ENCODE measurements at regions not wholly inside any gene's neighbourhood (a gene's known extent, or its start where the extent isn't known, plus 50 kb on each side); places are given as distances from the start of the nearest gene placed in this dataset.

- Histone ChIP-seq H3K9me3 (ENCODE audit: low read length) (no peaks in the 10 kb centered on the region), H3K79me2 (ENCODE audit: low read length) (no peaks in the 10 kb centered on the region), H2AFZ (ENCODE audit: low read length) (no peak overlapping the region), H3K4me3 (ENCODE audit: low read length) (no peak overlapping the region), H3K27me3 (ENCODE audit: low read length) (peaks cover 48% of the 10 kb centered on the region), H3K9me2 (replicated peaks; ENCODE audit: low read length) (no peaks in the 10 kb centered on the region), H3K9ac (ENCODE audit: low read length) (no peak overlapping the region), H3K4me2 (ENCODE audit: low read length) (no peak overlapping the region), H3F3A (ENCODE audit: low read length, unreplicated experiment) (no peaks in the 10 kb centered on the region), H4K20me1 (ENCODE audit: low read length) (no peaks in the 10 kb centered on the region), H3K27ac (ENCODE audit: low read length) (no peak overlapping the region), H3K36me3 (ENCODE audit: low read depth, low read length) (no peaks in the 10 kb centered on the region), H3K4me1 (ENCODE audit: insufficient read depth, low read length) (no peaks in the 10 kb centered on the region)
- ChIA-PET POLR2A (ENCODE audit: unreplicated experiment) (no interaction called here), CTCF (no interaction called here)
- no TSS peak for BruUV-seq (replicated peaks)
- TF ChIP-seq EZH2phosphoT487 (IDR thresholded peaks at IDR 0.05; ENCODE audit: borderline replicate concordance, low read length) (no peak), EZH2 (IDR thresholded peaks at IDR 0.05; ENCODE audit: low read length, unreplicated experiment) (no peak), CTCF (conservative IDR thresholded peaks at IDR 0.05; ENCODE audit: low read depth, low read length) (no peak)
- ATAC-seq (no peak), DNase-seq (no peak)
- intact Hi-C loops (cut with micrococcal nuclease): no loop called here
Measured at GRCh38 chr13:59345311-59345710, 818.4 kb downstream of the DIAPH3 start.

- no peak for ATAC-seq
- Histone ChIP-seq H3K9me2 (replicated peaks; ENCODE audit: low read length) (no peaks in the 10 kb centered on the region), H3K4me3 (ENCODE audit: low read length) (no peak overlapping the region), H3K9ac (ENCODE audit: low read length) (no peak overlapping the region), H3F3A (ENCODE audit: low read length, unreplicated experiment) (no peaks in the 10 kb centered on the region), H3K36me3 (ENCODE audit: low read depth, low read length) (no peaks in the 10 kb centered on the region), H3K9me3 (ENCODE audit: low read length) (no peaks in the 10 kb centered on the region), H3K79me2 (ENCODE audit: low read length) (no peaks in the 10 kb centered on the region), H2AFZ (ENCODE audit: low read length) (no peak overlapping the region), H3K4me1 (ENCODE audit: insufficient read depth, low read length) (no peaks in the 10 kb centered on the region), H3K27me3 (ENCODE audit: low read length) (peaks cover 45% of the 10 kb centered on the region), H3K4me2 (ENCODE audit: low read length) (no peak overlapping the region), H4K20me1 (ENCODE audit: low read length) (no peaks in the 10 kb centered on the region), H3K27ac (ENCODE audit: low read length) (no peak overlapping the region)
- intact Hi-C loops (cut with micrococcal nuclease): no loop called here
- CTCF ChIA-PET: no interaction called here
- DNase-seq: no peak
- POLR2A ChIA-PET (ENCODE audit: unreplicated experiment): no interaction called here
- BruUV-seq (replicated peaks): no TSS peak
- TF ChIP-seq EZH2phosphoT487 (IDR thresholded peaks at IDR 0.05; ENCODE audit: borderline replicate concordance, low read length): no peak
- no peak for TF ChIP-seq EZH2 (IDR thresholded peaks at IDR 0.05; ENCODE audit: low read length, unreplicated experiment)
- no peak for TF ChIP-seq CTCF (conservative IDR thresholded peaks at IDR 0.05; ENCODE audit: low read depth, low read length)
Measured at GRCh38 chr13:59346999-59347723, 816.6 kb downstream of the DIAPH3 start.

GRCh38 chr13:59348617-59349016 lies 815.1 kb downstream of the DIAPH3 start:
- no peak for DNase-seq
- TF ChIP-seq EZH2 (IDR thresholded peaks at IDR 0.05; ENCODE audit: low read length, unreplicated experiment): no peak
- TF ChIP-seq EZH2phosphoT487 (IDR thresholded peaks at IDR 0.05; ENCODE audit: borderline replicate concordance, low read length): no peak
- TF ChIP-seq CTCF (conservative IDR thresholded peaks at IDR 0.05; ENCODE audit: low read depth, low read length): no peak
- H3K9ac ChIP-seq (ENCODE audit: low read length): no peak overlapping the region
- intact Hi-C loops (cut with micrococcal nuclease): no loop called here
- no peak for ATAC-seq
- BruUV-seq (replicated peaks): no TSS peak
- no peak overlapping the region for H2AFZ ChIP-seq (ENCODE audit: low read length)
- H3K27ac ChIP-seq (ENCODE audit: low read length): no peak overlapping the region
- peaks cover 41% of the 10 kb centered on the region for H3K27me3 ChIP-seq (ENCODE audit: low read length)
- no peaks in the 10 kb centered on the region for H3K36me3 ChIP-seq (ENCODE audit: low read depth, low read length)
- H3K4me3 ChIP-seq (ENCODE audit: low read length): no peak overlapping the region
- no peaks in the 10 kb centered on the region for H4K20me1 ChIP-seq (ENCODE audit: low read length)
- no peaks in the 10 kb centered on the region for H3K9me2 ChIP-seq (replicated peaks; ENCODE audit: low read length)
- no peaks in the 10 kb centered on the region for H3F3A ChIP-seq (ENCODE audit: low read length, unreplicated experiment)
- no peaks in the 10 kb centered on the region for H3K79me2 ChIP-seq (ENCODE audit: low read length)
- ChIA-PET POLR2A (ENCODE audit: unreplicated experiment) (no interaction called here), CTCF (no interaction called here)
- no peak overlapping the region for H3K4me2 ChIP-seq (ENCODE audit: low read length)
- no peaks in the 10 kb centered on the region for H3K4me1 ChIP-seq (ENCODE audit: insufficient read depth, low read length)
- H3K9me3 ChIP-seq (ENCODE audit: low read length): no peaks in the 10 kb centered on the region
